Mucosa of descending colon (tissue), 3 donors: ENCODE measurements at regions not wholly inside any gene's neighbourhood (a gene's known extent, or its start where the extent isn't known, plus 50 kb on each side); places are given as distances from the start of the nearest gene placed in this dataset.
A peak's percentile ranks its signal among the peaks of the same experiment; 100 is the strongest.

Source experiments
- ATAC-seq: fragments of 200-7000 bp; cut with Tn5 transposase; one replicate; pipeline ENCODE4 v1.9.1; 2020; ENCODE audit warnings: mild to moderate bottlenecking, moderate library complexity
- DNase-seq, 3 donors: peaks; one replicate each; pipeline ENCODE4 v3.0.0-alpha.2; 2020
- H3K36me3 ChIP-seq: fragments of 200-600 bp; one replicate; pipeline ENCODE4 v1.8.0; 2021; ENCODE audit warnings: low read depth, mild to moderate bottlenecking
- H3K4me1 ChIP-seq: fragments of 200-600 bp; one replicate; pipeline ENCODE4 v1.8.0; 2021; ENCODE audit warnings: low read depth, mild to moderate bottlenecking
- H3K4me3 ChIP-seq: fragments of 200-600 bp; one replicate; pipeline ENCODE4 v1.8.0; 2021; ENCODE audit warnings: mild to moderate bottlenecking
- H3K9me3 ChIP-seq: fragments of 200-600 bp; one replicate; pipeline ENCODE4 v1.8.0; 2021; ENCODE audit warnings: mild to moderate bottlenecking
- CTCF ChIP-seq: fragments of 200-600 bp; IDR thresholded peaks from one replicate; pipeline ENCODE4 v1.8.0; 2022; ENCODE audit warnings: antibody characterized with exemption, mild to moderate bottlenecking
- intact Hi-C, 2 donors: fragments of 100-400 bp; cut with DNase I in 1 of 2; cut with micrococcal nuclease in 1 of 2; formaldehyde crosslinking; loops; one replicate each; pipeline versions ENCODE4 v1.11.0 to v1.11.1; 2022; cut with DNase I, micrococcal nuclease
- donor health status: DM: no; HTN: no; CAD: no; lungs with moderate emphysema.
- donor health status: DM: no; HTN: no; CAD: no.
- donor health status: DM: no; HTN: yes; CAD: no.

- no peak overlapping the region for H3K4me3 ChIP-seq
- TF ChIP-seq CTCF = no peak
- intact Hi-C loops = no loop called here
- no peak for DNase-seq
- no peak for ATAC-seq
- H3K4me1 ChIP-seq = no peaks in the 10 kb centered on the region
- H3K36me3 ChIP-seq = no peaks in the 10 kb centered on the region
- no peaks in the 10 kb centered on the region for H3K9me3 ChIP-seq
Observed at GRCh38 chr11:130773244-130773820, 142.9 kb downstream of the SNX19 start.

- TF ChIP-seq CTCF = no peak
- H3K4me3 ChIP-seq = no peak overlapping the region
- no peaks in the 10 kb centered on the region for H3K4me1 ChIP-seq
- H3K9me3 ChIP-seq = no peaks in the 10 kb centered on the region
- no peak for DNase-seq
- ATAC-seq = peak; percentile 5
- intact Hi-C loops = no loop called here
- H3K36me3 ChIP-seq = no peaks in the 10 kb centered on the region
Observed at GRCh38 chr11:130774703-130775102, 141.6 kb downstream of the SNX19 start.

- ATAC-seq (peak; percentile 76), DNase-seq (no peak)
- no peaks in the 10 kb centered on the region for H3K4me1 ChIP-seq
- H3K9me3 ChIP-seq = no peaks in the 10 kb centered on the region
- no peaks in the 10 kb centered on the region for H3K36me3 ChIP-seq
- H3K4me3 ChIP-seq = no peak overlapping the region
- no peak for TF ChIP-seq CTCF
- intact Hi-C loops = no loop called here
Observed at GRCh38 chr11:130775306-130776060, 140.8 kb downstream of the SNX19 start.

- no peaks in the 10 kb centered on the region for H3K4me1 ChIP-seq
- TF ChIP-seq CTCF = no peak
- H3K9me3 ChIP-seq = no peaks in the 10 kb centered on the region
- no peak overlapping the region for H3K4me3 ChIP-seq
- intact Hi-C loops = no loop called here
- ATAC-seq (no peak), DNase-seq (no peak)
- no peaks in the 10 kb centered on the region for H3K36me3 ChIP-seq
Observed at GRCh38 chr11:130776061-130776419, 140.2 kb downstream of the SNX19 start.

GRCh38 chr11:130778026-130778425, 138.3 kb downstream of the SNX19 start:
- Histone ChIP-seq H3K36me3 (no peaks in the 10 kb centered on the region), H3K4me3 (no peak overlapping the region), H3K9me3 (no peaks in the 10 kb centered on the region), H3K4me1 (no peaks in the 10 kb centered on the region)
- ATAC-seq (no peak), DNase-seq (no peak)
- TF ChIP-seq CTCF = no peak
- intact Hi-C loops = no loop called here
